Naive thymus-derived CD8-positive, alpha-beta T cell (primary cell): ENCODE measurements at regions not wholly inside any gene's neighbourhood (a gene's known extent, or its start where the extent isn't known, plus 50 kb on each side); places are given as distances from the start of the nearest gene placed in this dataset.
A peak's percentile ranks its signal among the peaks of the same experiment; 100 is the strongest.
"Not testable (repeated sequence)": the region's sequence is repeated elsewhere in the genome, so short reads cannot be mapped to it uniquely, and the experiment has no call there.

ENCODE experiments used
- ATAC-seq, 2 donors: fragments of 150-1000 bp; cut with Tn5 transposase in 1 of 2; sonication (Bioruptor Pico), chemical (Tn5 transposase) in 1 of 2; 1 replicate in 1 of 2; 2 replicates in 1 of 2; pipeline ENCODE4 v1.10.0; 2021; ENCODE audit warnings: mild to moderate bottlenecking in 2 of 2, moderate library complexity in 2 of 2
- POLR2A ChIA-PET: fragments of 350-600 bp; sonication (Branson Sonifier 250); formaldehyde crosslinking; loops from one replicate; lab custom pipeline; 2021; ENCODE audit warnings: antibody characterized with exemption; lab: Charles Lee
- DNase-seq, 10 donors: peaks; one replicate each; pipeline versions ENCODE4 v3.0.0 to v3.0.0-alpha.2; 2020 to 2022
- H3K27ac Mint-ChIP-seq, 10 donors: one replicate each; pipeline ENCODE4 v1.8.0; 2020 to 2022; ENCODE audit warnings: mild to moderate bottlenecking in 10 of 10, mixed read lengths in 10 of 10, moderate library complexity in 4 of 10, inconsistent platforms in 1 of 10
- H3K27me3 Mint-ChIP-seq, 5 donors: one replicate each; pipeline ENCODE4 v1.8.0; 2021 to 2022; ENCODE audit warnings: mixed read lengths in 5 of 5
- H3K36me3 Mint-ChIP-seq, 3 donors: one replicate each; pipeline ENCODE4 v1.8.0; 2020 to 2022; ENCODE audit warnings: mixed read lengths in 3 of 3, mild to moderate bottlenecking in 2 of 3, inconsistent platforms in 1 of 3
- H3K4me1 Mint-ChIP-seq, 4 donors: one replicate each; pipeline ENCODE4 v1.8.0; 2021 to 2022; ENCODE audit warnings: mixed read lengths in 4 of 4
- H3K4me3 Mint-ChIP-seq, 10 donors: one replicate each; pipeline ENCODE4 v1.8.0; 2020 to 2022; ENCODE audit warnings: mild to moderate bottlenecking in 10 of 10, mixed read lengths in 10 of 10, moderate library complexity in 6 of 10, inconsistent platforms in 1 of 10
- H3K9me3 Mint-ChIP-seq, 9 donors: one replicate each; pipeline ENCODE4 v1.8.0; 2020 to 2022; ENCODE audit warnings: mixed read lengths in 9 of 9, mild to moderate bottlenecking in 3 of 9, inconsistent platforms in 1 of 9, moderate library complexity in 1 of 9

DNA sequence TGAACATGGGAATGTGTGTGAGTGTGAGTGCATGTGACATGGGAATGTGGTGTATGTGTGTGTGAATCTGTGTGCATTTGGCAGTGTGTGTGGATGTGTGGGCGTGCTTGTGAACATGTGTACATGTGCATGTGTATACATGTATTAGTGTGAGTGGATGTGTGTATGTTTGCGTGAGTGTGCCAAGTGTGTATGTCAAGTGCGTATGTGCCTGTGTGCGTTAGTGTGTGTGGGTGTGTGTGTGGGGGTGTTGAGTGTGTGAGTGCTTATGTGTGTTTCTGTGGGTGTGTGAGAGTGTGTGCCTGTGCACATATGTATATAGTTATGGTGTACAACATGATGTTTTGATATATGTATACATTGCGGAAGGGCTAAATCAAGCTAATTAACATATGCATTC is 244.3 kb downstream of the GADD45G start:
- H3K27ac Mint-ChIP-seq, result no peak overlapping the region
- ATAC-seq, result no peak
- no peaks in the 10 kb centered on the region for H3K4me1 Mint-ChIP-seq
- peaks cover 0 to 9% (median 4%) of the 10 kb centered on the region in 5 donors for H3K27me3 Mint-ChIP-seq
- DNase-seq, result no peak
- H3K36me3 Mint-ChIP-seq, result no peaks in the 10 kb centered on the region
- POLR2A ChIA-PET, result no interaction called here
- no peak overlapping the region for H3K4me3 Mint-ChIP-seq
- no peaks in the 10 kb centered on the region for H3K9me3 Mint-ChIP-seq

DNA sequence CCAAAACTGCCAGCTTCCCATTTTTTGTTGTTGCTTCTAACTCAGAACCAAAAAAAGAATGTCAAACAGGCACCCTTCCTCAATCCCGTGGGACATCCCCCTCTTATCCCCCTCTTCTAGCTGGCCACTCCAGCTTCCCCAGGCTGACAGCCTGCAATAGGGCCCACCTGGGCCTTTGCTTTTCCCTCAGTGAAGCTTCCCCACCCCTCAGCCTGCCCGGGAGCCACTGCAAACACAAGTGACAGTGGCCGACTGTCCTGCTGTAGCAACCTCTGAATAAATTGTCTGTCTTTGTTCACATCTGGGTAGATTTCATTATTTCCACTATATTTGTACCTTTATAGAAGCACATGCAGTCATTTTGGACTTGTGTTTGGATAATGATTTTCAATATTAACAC is 245.3 kb downstream of the GADD45G start:
- Mint-ChIP-seq H3K4me1 (no peaks in the 10 kb centered on the region), H3K36me3 (no peaks in the 10 kb centered on the region), H3K4me3 (no peak overlapping the region), H3K9me3 (no peaks in the 10 kb centered on the region), H3K27ac (peak overlapping the region in 1 of 10 donors; percentile 53), H3K27me3 (peaks cover 3 to 9% (median 4%) of the 10 kb centered on the region in 5 donors)
- ATAC-seq (no peak), DNase-seq (no peak)
- POLR2A ChIA-PET, result no interaction called here

DNA sequence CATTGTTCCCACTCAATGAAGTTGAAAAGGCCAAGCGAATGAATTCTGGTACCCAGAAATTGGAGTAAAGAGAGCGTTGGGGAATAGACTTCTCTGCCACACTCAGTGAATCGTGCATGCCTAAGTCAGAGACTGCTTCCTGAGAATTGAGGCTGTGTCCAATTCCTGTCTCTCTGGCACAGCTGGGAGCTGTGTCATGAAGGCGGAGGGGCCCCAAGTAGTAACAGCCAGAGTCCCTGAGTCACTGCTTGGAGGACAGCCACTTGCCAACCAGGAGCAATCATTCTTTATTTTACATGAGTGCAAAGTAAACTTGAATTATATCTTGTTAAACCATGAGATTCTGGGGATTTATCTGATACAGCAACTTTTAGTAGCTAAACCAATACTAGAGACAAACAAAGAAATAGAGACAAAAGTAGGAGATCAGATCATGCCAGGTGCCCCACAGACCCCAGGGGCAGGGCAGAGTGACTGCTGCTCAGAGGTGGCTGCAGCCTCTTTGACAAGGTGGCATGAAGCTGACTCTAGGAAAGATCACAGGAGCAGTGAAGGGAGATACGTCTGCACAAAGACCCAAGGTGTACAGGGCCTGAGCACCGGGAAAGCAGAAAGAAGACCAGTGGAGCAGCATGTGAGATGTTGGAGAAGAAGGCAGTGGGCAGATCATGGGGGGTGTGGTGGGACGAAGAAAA is 246.0 kb downstream of the GADD45G start:
- Mint-ChIP-seq H3K4me1 (no peaks in the 10 kb centered on the region), H3K36me3 (no peaks in the 10 kb centered on the region), H3K9me3 (no peaks in the 10 kb centered on the region), H3K27ac (no peak overlapping the region), H3K4me3 (no peak overlapping the region), H3K27me3 (peaks cover 3 to 9% (median 4%) of the 10 kb centered on the region in 5 donors)
- DNase-seq, result no peak
- ATAC-seq, result no peak
- POLR2A ChIA-PET, result no interaction called here

DNA sequence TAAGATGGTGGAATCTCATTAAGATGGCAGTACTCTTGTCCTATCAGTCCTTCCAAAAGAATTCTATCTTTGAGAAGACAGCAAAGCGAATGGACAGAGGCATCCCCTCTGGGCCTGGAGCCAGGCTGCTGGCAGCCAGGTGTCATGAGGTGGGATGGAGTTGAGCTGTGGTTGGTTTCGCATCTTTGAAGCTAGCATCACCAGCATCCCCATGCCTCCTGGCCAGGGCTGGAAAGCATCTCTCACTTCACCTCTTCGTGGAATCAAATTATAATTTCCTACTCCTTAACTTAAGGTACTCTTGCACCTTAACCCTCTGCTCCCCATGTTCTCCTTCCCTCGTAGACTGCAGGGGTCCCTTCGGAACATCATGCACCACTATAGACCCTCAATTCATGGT is 248.3 kb downstream of the GADD45G start:
- Mint-ChIP-seq H3K9me3 (no peaks in the 10 kb centered on the region), H3K27ac (no peak overlapping the region), H3K36me3 (no peaks in the 10 kb centered on the region), H3K4me3 (no peak overlapping the region), H3K4me1 (no peaks in the 10 kb centered on the region), H3K27me3 (peaks cover 3 to 9% (median 4%) of the 10 kb centered on the region in 5 donors)
- POLR2A ChIA-PET, result no interaction called here
- ATAC-seq (no peak), DNase-seq (no peak)

DNA sequence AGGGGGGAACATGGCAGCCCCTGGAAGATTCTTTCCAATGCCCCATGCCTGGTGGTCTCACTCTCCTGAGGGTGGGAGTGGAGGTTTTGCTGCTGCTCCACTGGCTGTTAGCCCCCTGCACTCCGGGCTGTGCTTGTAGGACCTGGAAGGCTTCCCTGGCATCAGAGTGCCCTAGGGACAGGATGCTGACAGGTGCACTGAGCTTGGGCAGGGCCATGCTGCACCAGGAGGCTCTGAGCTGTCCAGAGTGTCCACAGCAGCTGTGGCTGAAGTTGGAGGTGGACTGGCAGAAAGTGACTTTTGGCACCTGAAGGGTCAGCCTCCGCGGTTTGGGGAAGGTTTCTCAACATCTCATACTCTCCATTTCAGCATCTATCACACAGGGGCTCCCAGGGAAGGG is 249.1 kb downstream of the GADD45G start:
- ATAC-seq (no peak), DNase-seq (no peak)
- Mint-ChIP-seq H3K4me1 (no peaks in the 10 kb centered on the region), H3K36me3 (no peaks in the 10 kb centered on the region), H3K9me3 (no peaks in the 10 kb centered on the region), H3K27ac (no peak overlapping the region), H3K4me3 (no peak overlapping the region), H3K27me3 (peaks cover 4 to 9% (median 5%) of the 10 kb centered on the region in 5 donors)
- POLR2A ChIA-PET, result no interaction called here

DNA sequence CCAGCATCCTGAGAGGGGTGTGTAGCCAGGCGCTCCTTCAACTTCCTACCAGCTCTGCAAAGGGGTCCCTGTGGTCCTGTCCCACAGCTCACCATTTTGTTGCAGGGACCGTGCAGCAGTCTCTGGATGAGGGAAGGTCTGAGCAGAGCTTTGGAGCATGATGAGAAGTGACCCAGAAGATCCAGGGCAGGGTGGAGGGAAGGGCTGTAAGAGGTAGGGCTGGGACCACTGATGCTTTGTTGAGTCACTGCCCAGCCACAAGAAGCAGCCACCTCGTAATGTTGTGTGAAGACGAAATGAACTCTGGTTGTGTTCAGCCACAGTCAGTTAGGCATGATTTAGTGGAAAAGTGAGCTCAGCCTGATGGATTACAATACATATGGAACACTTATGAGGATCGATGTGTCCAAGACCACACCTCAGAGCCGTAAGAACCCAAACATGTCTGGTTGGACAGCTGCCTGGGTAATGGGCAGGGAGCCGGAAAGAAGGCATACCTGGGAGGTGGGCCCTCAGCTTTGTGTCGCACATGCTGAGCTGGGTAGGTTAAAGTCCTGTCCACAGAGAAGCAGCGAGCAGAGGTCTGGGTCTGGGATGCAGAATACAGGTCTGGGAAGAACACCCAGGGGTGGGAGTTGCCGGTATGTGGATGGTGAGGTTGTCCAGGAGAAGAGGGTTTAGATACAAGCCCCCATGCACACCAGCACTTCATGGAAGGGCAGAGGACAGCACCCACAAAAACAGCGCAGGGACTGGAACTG is 250.1 kb downstream of the GADD45G start:
- Mint-ChIP-seq H3K27ac (peak overlapping the region in 1 of 10 donors; percentile 48), H3K9me3 (no peaks in the 10 kb centered on the region), H3K27me3 (peaks cover 2 to 11% (median 8%) of the 10 kb centered on the region in 5 donors), H3K4me3 (no peak overlapping the region), H3K4me1 (no peaks in the 10 kb centered on the region), H3K36me3 (no peaks in the 10 kb centered on the region)
- POLR2A ChIA-PET, result no interaction called here
- DNase-seq, result no peak
- no peak for ATAC-seq

DNA sequence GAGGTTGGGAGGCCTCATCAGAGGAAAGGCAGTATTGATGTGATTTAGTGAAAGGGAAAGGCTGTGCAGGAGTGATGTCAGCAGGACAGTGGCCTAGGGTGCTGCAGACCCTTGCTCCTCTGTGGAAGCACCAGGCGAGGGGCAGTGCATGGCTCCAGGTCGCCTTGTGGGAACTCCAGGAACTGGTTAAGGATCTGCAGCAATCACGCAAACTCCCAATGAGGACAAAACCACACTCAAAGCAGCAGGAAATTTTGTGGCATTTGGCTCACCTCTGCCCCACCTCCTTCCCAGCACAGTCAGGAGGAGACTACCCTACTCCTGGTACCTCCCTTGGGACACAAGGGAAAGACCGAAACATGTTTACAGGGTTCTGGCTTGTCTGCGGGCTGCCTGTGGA is 251.5 kb downstream of the GADD45G start:
- H3K27ac Mint-ChIP-seq, DNase-seq, H3K36me3 Mint-ChIP-seq, H3K9me3 Mint-ChIP-seq, H3K4me1 Mint-ChIP-seq, H3K4me3 Mint-ChIP-seq, ATAC-seq, POLR2A ChIA-PET: not testable (repeated sequence)
- peaks cover 2 to 16% (median 4%) of the 10 kb centered on the region in 5 donors for H3K27me3 Mint-ChIP-seq

DNA sequence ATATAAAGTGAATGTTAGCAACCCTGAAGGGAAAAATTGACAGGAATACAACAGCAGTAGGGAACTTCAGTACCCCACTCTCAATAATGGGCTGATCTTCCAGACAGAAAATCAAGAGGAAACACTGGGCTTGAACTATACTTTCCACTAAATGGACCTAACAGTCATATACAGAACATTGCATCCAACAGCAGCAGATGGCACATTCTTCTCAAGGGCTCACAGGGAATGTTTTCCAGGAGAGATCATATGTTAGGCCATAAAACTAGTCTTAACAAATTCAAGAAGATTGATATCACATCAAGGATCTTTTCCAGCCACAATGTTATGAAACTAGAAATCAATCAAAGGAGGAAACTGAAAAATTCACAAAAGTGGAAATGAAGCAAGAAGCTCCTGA is 252.1 kb downstream of the GADD45G start:
- H3K9me3 Mint-ChIP-seq, DNase-seq, ATAC-seq, H3K4me3 Mint-ChIP-seq, H3K36me3 Mint-ChIP-seq, POLR2A ChIA-PET, H3K4me1 Mint-ChIP-seq, H3K27ac Mint-ChIP-seq: not testable (repeated sequence)
- peaks cover 0 to 16% (median 4%) of the 10 kb centered on the region in 5 donors for H3K27me3 Mint-ChIP-seq

DNA sequence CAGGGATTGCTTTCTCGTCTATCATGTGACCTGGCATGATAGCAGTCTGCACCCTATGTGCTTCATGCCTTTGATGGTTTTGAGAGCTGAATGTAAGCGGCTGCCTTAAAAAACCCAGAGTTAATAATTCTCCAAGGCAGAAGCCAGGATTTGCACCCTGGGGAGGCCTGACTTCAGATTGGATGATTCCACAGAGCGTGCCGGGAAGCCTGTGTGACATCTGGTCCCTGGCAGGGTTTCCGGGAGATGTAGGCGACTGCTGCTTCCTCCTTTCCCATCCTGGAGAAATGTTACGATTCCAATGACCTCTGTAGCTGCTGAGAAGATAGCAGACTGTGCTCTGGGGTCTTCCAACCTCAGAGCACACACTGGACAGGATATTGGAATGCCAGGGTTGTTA is 255.0 kb downstream of the GADD45G start:
- DNase-seq, H3K4me3 Mint-ChIP-seq, H3K4me1 Mint-ChIP-seq, H3K27ac Mint-ChIP-seq, ATAC-seq, H3K9me3 Mint-ChIP-seq, POLR2A ChIA-PET, H3K36me3 Mint-ChIP-seq: not testable (repeated sequence)
- peaks cover 0 to 16% (median 4%) of the 10 kb centered on the region in 5 donors for H3K27me3 Mint-ChIP-seq

DNA sequence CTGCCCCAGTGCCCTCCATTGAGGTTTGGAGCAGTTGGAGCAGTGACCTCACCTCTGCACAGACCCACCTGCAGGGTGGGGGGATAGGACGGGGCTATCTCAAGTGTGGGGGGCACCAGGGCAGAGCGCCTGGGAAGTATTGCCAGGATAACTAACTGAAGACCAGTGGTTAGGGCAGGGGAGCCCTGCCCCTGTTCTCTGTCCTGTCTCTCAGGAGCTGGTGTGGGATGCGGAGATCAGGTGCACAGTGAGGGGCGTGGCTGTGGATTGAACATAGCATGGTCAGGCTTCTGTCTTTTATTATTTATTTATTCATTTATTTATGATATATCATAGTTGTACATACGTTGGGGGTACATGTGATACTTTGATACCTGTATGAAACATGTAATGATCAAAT is 256.6 kb downstream of the GADD45G start:
- H3K9me3 Mint-ChIP-seq, DNase-seq, H3K4me1 Mint-ChIP-seq, H3K36me3 Mint-ChIP-seq, POLR2A ChIA-PET, H3K27ac Mint-ChIP-seq, H3K4me3 Mint-ChIP-seq, ATAC-seq: not testable (repeated sequence)
- H3K27me3 Mint-ChIP-seq, result peaks cover 0 to 13% (median 4%) of the 10 kb centered on the region in 5 donors

DNA sequence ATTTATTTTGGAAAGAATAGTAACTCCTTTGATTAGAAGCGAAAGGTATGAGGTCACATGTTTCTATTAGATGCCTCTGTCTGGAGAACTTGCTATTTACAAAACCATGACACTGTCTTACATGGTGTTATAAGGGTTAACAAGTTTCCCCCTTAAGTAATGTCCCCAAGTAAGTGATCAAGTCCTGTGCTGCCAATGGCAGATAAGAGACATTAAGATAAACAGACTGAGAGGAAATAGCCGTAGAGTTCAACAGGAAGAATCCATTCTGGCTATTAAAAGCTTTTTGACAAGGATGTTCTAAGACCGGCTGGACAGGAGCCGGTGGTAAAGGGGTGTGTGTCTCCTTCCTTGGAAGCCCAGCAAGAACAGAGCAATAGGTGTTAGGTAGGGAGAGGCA is 257.5 kb downstream of the GADD45G start:
- DNase-seq (no peak), ATAC-seq (no peak)
- Mint-ChIP-seq H3K27me3 (peaks cover 0 to 13% (median 4%) of the 10 kb centered on the region in 5 donors), H3K4me1 (peaks cover 0 to 2% (median 0%) of the 10 kb centered on the region in 4 donors), H3K9me3 (no peaks in the 10 kb centered on the region), H3K4me3 (no peak overlapping the region), H3K36me3 (no peaks in the 10 kb centered on the region), H3K27ac (no peak overlapping the region)
- POLR2A ChIA-PET, result no interaction called here

DNA sequence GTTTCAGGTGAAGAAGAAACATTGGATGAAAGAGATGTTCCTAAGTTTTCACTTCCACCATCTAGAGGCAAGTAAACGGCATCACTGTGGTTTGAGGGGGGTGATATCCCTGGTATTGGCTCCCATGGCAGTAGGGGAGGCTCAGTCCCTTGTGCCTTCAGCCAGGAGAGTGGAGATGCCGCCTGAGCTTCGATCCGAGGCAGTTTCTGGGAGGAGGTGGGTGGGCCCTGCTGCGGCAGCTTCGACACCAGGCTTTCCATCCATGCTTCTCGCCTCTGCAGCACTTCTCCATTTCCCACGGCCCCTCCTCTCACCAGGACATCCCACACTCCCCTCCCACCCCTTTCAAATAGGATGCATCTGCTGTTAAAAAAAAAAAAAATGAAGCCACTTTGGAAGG is 258.3 kb downstream of the GADD45G start:
- Mint-ChIP-seq H3K9me3 (no peaks in the 10 kb centered on the region), H3K27ac (no peak overlapping the region), H3K4me3 (no peak overlapping the region), H3K36me3 (no peaks in the 10 kb centered on the region), H3K27me3 (peaks cover 0 to 13% (median 4%) of the 10 kb centered on the region in 5 donors), H3K4me1 (peaks cover 0 to 2% (median 0%) of the 10 kb centered on the region in 4 donors)
- ATAC-seq, result no peak
- POLR2A ChIA-PET, result no interaction called here
- no peak for DNase-seq

DNA sequence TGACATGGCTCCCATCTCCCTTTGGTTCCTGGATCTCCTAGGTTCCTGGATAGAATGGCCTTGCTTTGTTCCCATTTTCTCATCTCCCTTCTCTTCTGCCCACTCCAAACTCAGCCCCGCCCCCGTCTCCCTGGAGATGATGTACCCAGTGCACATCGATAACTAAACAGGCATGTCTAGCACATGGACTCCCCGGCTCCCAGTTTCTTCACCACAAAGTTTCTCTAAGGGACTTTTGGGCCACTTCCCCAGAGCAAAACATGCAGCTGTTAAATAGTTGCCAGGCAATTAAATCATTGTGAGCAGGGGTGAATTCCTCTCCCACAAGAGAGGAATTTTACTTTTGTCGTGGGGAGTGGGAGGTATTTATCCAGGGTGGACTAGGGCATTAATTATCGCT is 259.0 kb downstream of the GADD45G start:
- Mint-ChIP-seq H3K27ac (no peak overlapping the region), H3K4me1 (peaks cover 0 to 2% (median 0%) of the 10 kb centered on the region in 4 donors), H3K4me3 (no peak overlapping the region), H3K9me3 (no peaks in the 10 kb centered on the region), H3K27me3 (peaks cover 0 to 11% (median 3%) of the 10 kb centered on the region in 5 donors), H3K36me3 (no peaks in the 10 kb centered on the region)
- no peak for ATAC-seq
- POLR2A ChIA-PET, result no interaction called here
- DNase-seq, result no peak
